SK-N-SH (cell line): ENCODE measurements at regions not wholly inside any gene's neighbourhood (a gene's known extent, or its start where the extent isn't known, plus 50 kb on each side); places are given as distances from the start of the nearest gene placed in this dataset.

Experiments
- CTCF ChIA-PET: fragments of 300-600, 350-600 bp; formaldehyde crosslinking; extraction: SDS; loops from one replicate; lab custom pipeline; 2021; lab: Yijun Ruan, JAX
- POLR2A ChIA-PET: fragments of 350-600 bp; sonication (Branson Sonifier 250); formaldehyde crosslinking; extraction: SDS; loops from one replicate; lab custom pipeline; 2020; ENCODE audit warnings: antibody characterized with exemption, inconsistent platforms; lab: Yijun Ruan, JAX
- DNase-seq: peaks from one replicate; pipeline ENCODE4 v3.0.0; 2012
- H2AFZ ChIP-seq: fragments of 200-600 bp; sonication (generic); 2 replicates; pipeline ENCODE4 v1.8.1; 2016; ENCODE audit warnings: antibody characterized with exemption, mild to moderate bottlenecking, low read depth
- H3F3A ChIP-seq: fragments of 200-600 bp; sonication (generic); replicated peaks from 2 replicates; pipeline ENCODE3; 2016; ENCODE audit warnings: antibody characterized with exemption, mild to moderate bottlenecking; ENCODE audit not compliant: insufficient read depth
- H3K27ac ChIP-seq, 2 experiments: fragments of 200-500 bp in 1 of 2; fragments of 200-600 bp in 1 of 2; sonication (Bioruptor generic) in 1 of 2; sonication (generic), shearing (Covaris generic) in 1 of 2; 2 replicates each; pipeline versions ENCODE4 v1.5.1 to v1.6.1; 2014 to 2016; ENCODE audit warnings: low read depth in 2 of 2, inconsistent platforms in 1 of 2, low read length in 1 of 2, mild to moderate bottlenecking in 1 of 2, mixed read lengths in 1 of 2
- H3K27me3 ChIP-seq: fragments of 200-600 bp; sonication (generic), shearing (Covaris generic); 2 replicates; pipeline ENCODE4 v1.6.1; 2016; ENCODE audit warnings: mixed run types; ENCODE audit not compliant: insufficient read depth
- H3K36me3 ChIP-seq, 2 experiments: fragments of 200-500 bp in 1 of 2; fragments of 200-600 bp in 1 of 2; sonication (Bioruptor generic) in 1 of 2; sonication (generic) in 1 of 2; replicated peaks in 1 of 2; 2 replicates each; pipeline versions ENCODE3 to v1.5.1; 2014 to 2016; ENCODE audit warnings: low read length in 1 of 2, mild to moderate bottlenecking in 1 of 2; ENCODE audit not compliant: insufficient read depth in 2 of 2, control insufficient read depth in 1 of 2
- H3K4me1 ChIP-seq, 2 experiments: fragments of 200-500 bp in 1 of 2; fragments of 200-600 bp in 1 of 2; sonication (Bioruptor generic) in 1 of 2; sonication (generic), shearing (Covaris generic) in 1 of 2; 2 replicates each; pipeline versions ENCODE4 v1.5.1 to v1.6.1; 2014 to 2016; ENCODE audit warnings: low read depth in 1 of 2, low read length in 1 of 2, mixed run types in 1 of 2; ENCODE audit not compliant: insufficient read depth in 2 of 2, control insufficient read depth in 1 of 2
- H3K4me2 ChIP-seq: fragments of 200-600 bp; sonication (generic), shearing (Covaris generic); 2 replicates; pipeline ENCODE4 v1.6.1; 2017; ENCODE audit warnings: mixed run types
- H3K4me3 ChIP-seq, 2 experiments: fragments of 200-500 bp in 1 of 2; fragments of 200-600 bp in 1 of 2; sonication (Bioruptor generic) in 1 of 2; sonication (generic), shearing (Covaris generic) in 1 of 2; 2 replicates each; pipeline versions ENCODE4 v1.5.1 to v1.8.1; 2014 to 2016; ENCODE audit warnings: low read depth in 2 of 2, inconsistent platforms in 1 of 2, low read length in 1 of 2, mild to moderate bottlenecking in 1 of 2, mixed read lengths in 1 of 2, moderate library complexity in 1 of 2
- H3K79me2 ChIP-seq: fragments of 200-600 bp; sonication (generic); 2 replicates; pipeline ENCODE4 v1.8.1; 2017; ENCODE audit warnings: mild to moderate bottlenecking; ENCODE audit not compliant: insufficient read depth
- H3K9ac ChIP-seq: fragments of 200-600 bp; sonication (generic); 2 replicates; pipeline ENCODE4 v1.6.1; 2017; ENCODE audit warnings: mixed run types
- H3K9me2 ChIP-seq: fragments of 200-600 bp; sonication (generic); 2 replicates; pipeline ENCODE4 v1.6.1; 2017; ENCODE audit warnings: mixed run types
- H3K9me3 ChIP-seq: fragments of 200-600 bp; sonication (generic); 2 replicates; pipeline ENCODE4 v1.6.1; 2017; ENCODE audit warnings: mixed run types, mild to moderate bottlenecking, moderate library complexity
- H4K20me1 ChIP-seq: fragments of 200-600 bp; sonication (generic); 2 replicates; pipeline ENCODE4 v1.6.1; 2017; ENCODE audit warnings: mild to moderate bottlenecking, mixed run types; ENCODE audit not compliant: insufficient read depth
- CHD2 ChIP-seq: fragments of 150-350 bp; IDR thresholded peaks from 2 replicates; pipeline ENCODE4 v1.6.1; 2018; ENCODE audit warnings: low read length; ENCODE audit not compliant: partially characterized antibody
- CTCF ChIP-seq: fragments of 200-600 bp; sonication (generic); IDR thresholded peaks from 2 replicates; pipeline ENCODE4 v1.6.1; 2017; ENCODE audit warnings: antibody characterized with exemption, mild to moderate bottlenecking, moderate library complexity
- JUND ChIP-seq: IDR thresholded peaks from 2 replicates; pipeline ENCODE4 v1.4.0; 2012
- MEF2A ChIP-seq: IDR thresholded peaks from 2 replicates; pipeline ENCODE4 v1.4.0; 2012; ENCODE audit warnings: low read depth, borderline replicate concordance
- MXI1 ChIP-seq: IDR thresholded peaks from 2 replicates; pipeline ENCODE4 v1.6.1; 2012; ENCODE audit warnings: mild to moderate bottlenecking, low read depth, low read length, improper control_type of control experiment
- POLR2AphosphoS5 ChIP-seq: IDR thresholded peaks from 2 replicates; pipeline ENCODE4 v1.6.1; 2012; ENCODE audit warnings: low read depth, low read length
- RAD21 ChIP-seq: IDR thresholded peaks from 2 replicates; pipeline ENCODE4 v1.6.1; 2012; ENCODE audit warnings: mild to moderate bottlenecking, low read length
- RCOR1 ChIP-seq: fragments of 150-350 bp; IDR thresholded peaks from 2 replicates; pipeline ENCODE4 v1.6.1; 2017; ENCODE audit warnings: antibody characterized with exemption, low read length
- ZBTB33 ChIP-seq: IDR thresholded peaks from 2 replicates; pipeline ENCODE4 v1.4.0; 2012; ENCODE audit warnings: low read depth, borderline replicate concordance
- WGBS: methylation state at CpG from one replicate; pipeline ENCODE4 v1.1.6; 2017; ENCODE audit warnings: low lambda C conversion rate; 5-methylcytosine and 5-hydroxymethylcytosine counted together
- TF ChIP-seq, protein P1 (sequence below): IDR thresholded peaks from 2 replicates; pipeline ENCODE4 v1.6.1; 2012; ENCODE audit warnings: mild to moderate bottlenecking, low read depth, low read length, moderate library complexity
- TF ChIP-seq, protein P2 (sequence below): fragments of 150-350 bp; IDR thresholded peaks from 2 replicates; pipeline ENCODE4 v1.6.1; 2016; ENCODE audit warnings: mild to moderate bottlenecking, low read depth, low read length
- TF ChIP-seq, protein P3 (sequence below): fragments of 150-350 bp; IDR thresholded peaks from 2 replicates; pipeline ENCODE4 v1.6.1; 2017; ENCODE audit warnings: antibody characterized with exemption, low read length, low read depth, borderline replicate concordance

DNA sequence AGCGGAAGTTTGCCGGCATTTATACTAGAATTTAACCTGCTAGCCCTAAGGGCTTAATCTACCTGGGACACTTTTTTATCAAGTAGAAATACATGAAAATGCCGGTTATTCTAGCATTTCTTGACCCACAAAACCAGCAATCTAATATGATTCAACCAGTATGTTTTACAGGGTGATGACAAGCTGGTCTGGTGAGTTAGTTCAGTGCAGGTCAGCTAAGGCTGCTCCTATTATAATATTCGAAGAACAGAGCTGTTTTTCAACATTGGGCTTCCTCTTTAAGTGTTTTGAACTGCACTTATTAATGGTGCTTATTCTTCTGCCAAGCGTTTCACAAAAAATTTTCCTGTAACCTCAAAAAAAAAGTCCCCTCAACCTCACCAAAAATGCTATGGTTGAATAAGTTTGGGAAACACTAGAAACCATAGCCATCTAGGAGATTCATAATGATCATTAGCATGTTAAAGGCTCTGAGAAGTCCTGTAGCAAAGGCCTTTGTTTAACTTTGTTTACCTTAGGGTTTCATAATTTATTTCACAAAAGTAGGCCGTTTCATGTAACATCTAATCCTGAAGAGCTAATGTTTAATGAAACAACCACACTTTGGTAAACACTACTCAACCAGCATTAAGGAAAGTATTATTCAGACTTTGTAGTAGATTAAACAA lies 526.6 kb downstream of the KLF12 start:
- Histone ChIP-seq H3K27me3 (no peaks in the 10 kb centered on the region), H3K4me1 (no peaks in the 10 kb centered on the region; a peak in 1 of 4 replicates), H4K20me1 (no peaks in the 10 kb centered on the region), H3K9ac (no peak overlapping the region), H3K4me2 (no peak overlapping the region), H3K9me2 (no peaks in the 10 kb centered on the region), H3K4me3 (no peak overlapping the region), H2AFZ (no peak overlapping the region), H3K27ac (no peak overlapping the region), H3K79me2 (no peaks in the 10 kb centered on the region), H3F3A (no peaks in the 10 kb centered on the region), H3K9me3 (no peaks in the 10 kb centered on the region), H3K36me3 (no peaks in the 10 kb centered on the region)
- DNase-seq, result no peak
- 46% methylated on average over 6 of the region's 6 CpGs for WGBS
- POLR2A ChIA-PET, result no interaction called here
- TF ChIP-seq, protein P1, sequence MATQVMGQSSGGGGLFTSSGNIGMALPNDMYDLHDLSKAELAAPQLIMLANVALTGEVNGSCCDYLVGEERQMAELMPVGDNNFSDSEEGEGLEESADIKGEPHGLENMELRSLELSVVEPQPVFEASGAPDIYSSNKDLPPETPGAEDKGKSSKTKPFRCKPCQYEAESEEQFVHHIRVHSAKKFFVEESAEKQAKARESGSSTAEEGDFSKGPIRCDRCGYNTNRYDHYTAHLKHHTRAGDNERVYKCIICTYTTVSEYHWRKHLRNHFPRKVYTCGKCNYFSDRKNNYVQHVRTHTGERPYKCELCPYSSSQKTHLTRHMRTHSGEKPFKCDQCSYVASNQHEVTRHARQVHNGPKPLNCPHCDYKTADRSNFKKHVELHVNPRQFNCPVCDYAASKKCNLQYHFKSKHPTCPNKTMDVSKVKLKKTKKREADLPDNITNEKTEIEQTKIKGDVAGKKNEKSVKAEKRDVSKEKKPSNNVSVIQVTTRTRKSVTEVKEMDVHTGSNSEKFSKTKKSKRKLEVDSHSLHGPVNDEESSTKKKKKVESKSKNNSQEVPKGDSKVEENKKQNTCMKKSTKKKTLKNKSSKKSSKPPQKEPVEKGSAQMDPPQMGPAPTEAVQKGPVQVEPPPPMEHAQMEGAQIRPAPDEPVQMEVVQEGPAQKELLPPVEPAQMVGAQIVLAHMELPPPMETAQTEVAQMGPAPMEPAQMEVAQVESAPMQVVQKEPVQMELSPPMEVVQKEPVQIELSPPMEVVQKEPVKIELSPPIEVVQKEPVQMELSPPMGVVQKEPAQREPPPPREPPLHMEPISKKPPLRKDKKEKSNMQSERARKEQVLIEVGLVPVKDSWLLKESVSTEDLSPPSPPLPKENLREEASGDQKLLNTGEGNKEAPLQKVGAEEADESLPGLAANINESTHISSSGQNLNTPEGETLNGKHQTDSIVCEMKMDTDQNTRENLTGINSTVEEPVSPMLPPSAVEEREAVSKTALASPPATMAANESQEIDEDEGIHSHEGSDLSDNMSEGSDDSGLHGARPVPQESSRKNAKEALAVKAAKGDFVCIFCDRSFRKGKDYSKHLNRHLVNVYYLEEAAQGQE, result no peak
- TF ChIP-seq ZBTB33 (no peak), CTCF (no peak), JUND (no peak), RAD21 (no peak), MXI1 (no peak), MEF2A (no peak), RCOR1 (no peak), POLR2AphosphoS5 (no peak), CHD2 (no peak)
- TF ChIP-seq, protein P2, sequence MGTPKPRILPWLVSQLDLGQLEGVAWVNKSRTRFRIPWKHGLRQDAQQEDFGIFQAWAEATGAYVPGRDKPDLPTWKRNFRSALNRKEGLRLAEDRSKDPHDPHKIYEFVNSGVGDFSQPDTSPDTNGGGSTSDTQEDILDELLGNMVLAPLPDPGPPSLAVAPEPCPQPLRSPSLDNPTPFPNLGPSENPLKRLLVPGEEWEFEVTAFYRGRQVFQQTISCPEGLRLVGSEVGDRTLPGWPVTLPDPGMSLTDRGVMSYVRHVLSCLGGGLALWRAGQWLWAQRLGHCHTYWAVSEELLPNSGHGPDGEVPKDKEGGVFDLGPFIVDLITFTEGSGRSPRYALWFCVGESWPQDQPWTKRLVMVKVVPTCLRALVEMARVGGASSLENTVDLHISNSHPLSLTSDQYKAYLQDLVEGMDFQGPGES, result no peak
- TF ChIP-seq, protein P3, sequence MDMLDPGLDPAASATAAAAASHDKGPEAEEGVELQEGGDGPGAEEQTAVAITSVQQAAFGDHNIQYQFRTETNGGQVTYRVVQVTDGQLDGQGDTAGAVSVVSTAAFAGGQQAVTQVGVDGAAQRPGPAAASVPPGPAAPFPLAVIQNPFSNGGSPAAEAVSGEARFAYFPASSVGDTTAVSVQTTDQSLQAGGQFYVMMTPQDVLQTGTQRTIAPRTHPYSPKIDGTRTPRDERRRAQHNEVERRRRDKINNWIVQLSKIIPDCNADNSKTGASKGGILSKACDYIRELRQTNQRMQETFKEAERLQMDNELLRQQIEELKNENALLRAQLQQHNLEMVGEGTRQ, result no peak
- CTCF ChIA-PET, result interaction anchor here (0.7 kb wide), 1 partner anchor 7 kb away, joined by 3 read pairs; no protein-coding TSS in a partner anchor
